DMS 273 (cell line): ENCODE measurements at regions not wholly inside any gene's neighbourhood (a gene's known extent, or its start where the extent isn't known, plus 50 kb on each side); places are given as distances from the start of the nearest gene placed in this dataset.
A peak's percentile ranks its signal among the peaks of the same experiment; 100 is the strongest.

Experiments used
- DNase-seq: peaks from one replicate; lab custom pipeline; 2025; ENCODE audit not compliant: unreplicated experiment; lab: John Stamatoyannopoulos, UW

GRCh38 chr16:85288869-85289660, 176.8 kb upstream of the CIBAR2 start:
- no peak for DNase-seq

GRCh38 chr16:85289760-85290625, 177.7 kb upstream of the CIBAR2 start:
- DNase-seq: no peak

GRCh38 chr16:85290626-85291301, 178.5 kb upstream of the CIBAR2 start:
- no peak for DNase-seq

GRCh38 chr16:85291302-85292148, 179.3 kb upstream of the CIBAR2 start:
- no peak for DNase-seq

GRCh38 chr16:85293458-85293857, 181.2 kb upstream of the CIBAR2 start:
- DNase-seq: no peak

- peak; percentile 93 for DNase-seq
These were observed 181.8 kb upstream of the CIBAR2 start for GRCh38 chr16:85293904-85294642.

GRCh38 chr16:85294810-85295508, 182.7 kb upstream of the CIBAR2 start:
- DNase-seq: no peak

GRCh38 chr16:85296859-85297660, 184.8 kb upstream of the CIBAR2 start:
- DNase-seq: peak; percentile 80

- DNase-seq: no peak
These were observed 185.6 kb upstream of the CIBAR2 start for GRCh38 chr16:85297881-85298280.

- DNase-seq: no peak
These were observed 188.2 kb upstream of the CIBAR2 start for GRCh38 chr16:85300406-85300968.

GRCh38 chr16:85301231-85301630, 189.0 kb upstream of the CIBAR2 start:
- peak; percentile 63 for DNase-seq

- no peak for DNase-seq
These were observed 190.0 kb upstream of the CIBAR2 start for GRCh38 chr16:85302018-85302847.

- DNase-seq: no peak
These were observed 190.6 kb upstream of the CIBAR2 start for GRCh38 chr16:85302848-85303353.

- DNase-seq: no peak
These were observed 191.1 kb upstream of the CIBAR2 start for GRCh38 chr16:85303354-85303883.

- no peak for DNase-seq
These were observed 192.1 kb upstream of the CIBAR2 start for GRCh38 chr16:85304337-85304736.

- DNase-seq: no peak
These were observed 194.0 kb upstream of the CIBAR2 start for GRCh38 chr16:85306071-85306792.
